Pancreas (tissue), 10 donors: ENCODE measurements at regions not wholly inside any gene's neighbourhood (a gene's known extent, or its start where the extent isn't known, plus 50 kb on each side); places are given as distances from the start of the nearest gene placed in this dataset.
"Not testable (repeated sequence)": the region's sequence is repeated elsewhere in the genome, so short reads cannot be mapped to it uniquely, and the experiment has no call there.

Experiments
- ATAC-seq, 4 donors: fragments of 200-7000 bp; cut with Tn5 transposase; one replicate each; pipeline versions ENCODE4 v1.8.0 to v1.9.1; 2020; ENCODE audit warnings: mild to moderate bottlenecking in 4 of 4, moderate library complexity in 4 of 4
- DNase-seq, 6 donors: peaks; one replicate each; pipeline ENCODE4 v3.0.0-alpha.2; 2020
- FAIRE-seq: peaks from 2 replicates; lab custom pipeline; 2012; peaks lifted over from hg19 to GRCh38; lab: Jason Lieb, UNC
- H3K27ac ChIP-seq, 4 donors: fragments of 200-600 bp; sonication (generic); 1 replicate in 3 of 4; 2 replicates in 1 of 4; pipeline versions ENCODE4 v1.5.0 to v1.8.0; 2020
- H3K27me3 ChIP-seq, 4 donors: fragments of 200-600 bp; one replicate each; pipeline ENCODE4 v1.8.0; 2021
- H3K36me3 ChIP-seq, 3 donors: fragments of 200-600 bp; sonication (generic) in 1 of 3; one replicate each; pipeline versions ENCODE4 v1.5.0 to v1.8.0; 2020 to 2021
- H3K4me1 ChIP-seq, 3 donors: fragments of 200-600 bp; one replicate each; pipeline ENCODE4 v1.8.0; 2021
- H3K4me3 ChIP-seq, 4 donors: fragments of 200-600 bp; sonication (generic) in 2 of 4; one replicate each; pipeline versions ENCODE4 v1.5.0 to v1.8.0; 2020 to 2021
- H3K9me3 ChIP-seq, 4 donors: fragments of 200-600 bp; one replicate each; pipeline ENCODE4 v1.8.0; 2021
- WGBS, 2 donors: extraction: QIAGEN DNeasy Blood & Tissue Kit; methylation state at CpG; one replicate each; pipeline ENCODE4 v1.1.7; 2013; 5-methylcytosine and 5-hydroxymethylcytosine counted together
- intact Hi-C, 3 donors: fragments of 100-400 bp; cut with DNase I; formaldehyde crosslinking; loops; one replicate each; pipeline versions ENCODE4 v1.11.1 to v1.14.2; 2022
- TF ChIP-seq, protein P1 (sequence below), 4 donors: fragments of 200-600 bp; sonication (generic) in 3 of 4; IDR thresholded peaks; one replicate each; pipeline versions ENCODE4 v1.5.0 to v1.8.0; 2021; ENCODE audit warnings: antibody characterized with exemption in 4 of 4
- donor health status: healthy with polysubstance abuse.
- donor health status: DM: no; HTN: no; CAD: no; lungs with moderate emphysema.
- donor health status: DM: no; HTN: no; CAD: no.
- donor health status: control.
- donor health status: control.
- donor health status: Bipolar disorder and iron deficiency.
- donor health status: DM: yes; HTN: yes; CAD: no.
- donor health status: DM: no; HTN: no; CAD: no.
- donor health status: DM: no; HTN: no; CAD: no.
- donor health status: DM: yes; HTN: yes; CAD: no.

DNA sequence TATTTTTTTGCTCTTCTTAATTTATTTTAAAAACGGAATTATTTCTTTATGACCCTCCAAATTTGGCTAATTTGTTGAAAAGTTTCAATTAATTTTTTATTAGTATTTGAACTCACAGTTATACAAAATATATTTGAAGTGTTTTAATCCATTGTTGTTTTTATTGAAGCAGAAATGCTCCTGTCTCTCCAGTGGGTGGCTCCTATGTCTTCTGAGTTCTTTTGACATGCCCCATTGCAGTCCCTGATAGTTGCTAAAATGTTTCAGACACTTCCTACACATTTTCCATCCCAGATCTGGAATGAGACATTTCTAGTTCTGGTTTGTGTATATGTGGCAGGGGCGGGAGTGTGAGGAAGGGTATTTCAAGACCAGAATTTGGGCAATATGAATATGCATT lies 579.4 kb upstream of the PRR20A start:
- no peak for DNase-seq
- WGBS, 2 donors = 42 to 63% methylated on average over 2 of the region's 2 CpGs
- no peak for ATAC-seq
- intact Hi-C loops = no loop called here
- Histone ChIP-seq H3K27ac (no peak overlapping the region), H3K9me3 (no peaks in the 10 kb centered on the region), H3K4me1 (no peaks in the 10 kb centered on the region), H3K27me3 (no peaks in the 10 kb centered on the region), H3K4me3 (no peak overlapping the region), H3K36me3 (no peaks in the 10 kb centered on the region)
- TF ChIP-seq, protein P1, sequence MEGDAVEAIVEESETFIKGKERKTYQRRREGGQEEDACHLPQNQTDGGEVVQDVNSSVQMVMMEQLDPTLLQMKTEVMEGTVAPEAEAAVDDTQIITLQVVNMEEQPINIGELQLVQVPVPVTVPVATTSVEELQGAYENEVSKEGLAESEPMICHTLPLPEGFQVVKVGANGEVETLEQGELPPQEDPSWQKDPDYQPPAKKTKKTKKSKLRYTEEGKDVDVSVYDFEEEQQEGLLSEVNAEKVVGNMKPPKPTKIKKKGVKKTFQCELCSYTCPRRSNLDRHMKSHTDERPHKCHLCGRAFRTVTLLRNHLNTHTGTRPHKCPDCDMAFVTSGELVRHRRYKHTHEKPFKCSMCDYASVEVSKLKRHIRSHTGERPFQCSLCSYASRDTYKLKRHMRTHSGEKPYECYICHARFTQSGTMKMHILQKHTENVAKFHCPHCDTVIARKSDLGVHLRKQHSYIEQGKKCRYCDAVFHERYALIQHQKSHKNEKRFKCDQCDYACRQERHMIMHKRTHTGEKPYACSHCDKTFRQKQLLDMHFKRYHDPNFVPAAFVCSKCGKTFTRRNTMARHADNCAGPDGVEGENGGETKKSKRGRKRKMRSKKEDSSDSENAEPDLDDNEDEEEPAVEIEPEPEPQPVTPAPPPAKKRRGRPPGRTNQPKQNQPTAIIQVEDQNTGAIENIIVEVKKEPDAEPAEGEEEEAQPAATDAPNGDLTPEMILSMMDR (IDR thresholded peaks at IDR 0.05) = no peak
- no peak for FAIRE-seq

DNA sequence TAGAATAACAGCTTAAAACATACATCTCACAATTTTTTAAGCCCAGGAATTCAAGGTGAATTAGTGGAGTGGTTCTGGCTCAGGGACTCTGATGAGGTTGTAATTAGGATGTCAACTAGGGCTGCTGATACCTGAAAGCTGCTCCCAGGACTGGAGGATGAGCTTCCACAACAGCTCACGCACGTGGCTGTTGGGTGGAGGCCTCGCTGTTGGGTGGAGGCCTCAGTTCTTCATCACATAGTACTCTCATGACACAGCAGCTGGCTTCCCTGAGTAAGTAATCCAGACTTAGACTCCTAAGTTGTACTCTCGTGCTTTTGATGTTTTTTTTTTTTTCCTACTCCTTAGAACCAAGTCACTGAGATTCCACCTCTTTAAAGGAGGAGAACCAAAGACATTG lies 577.1 kb upstream of the PRR20A start:
- TF ChIP-seq, protein P1 (IDR thresholded peaks at IDR 0.05) = no peak
- WGBS, 2 donors = 48 to 67% methylated on average over 4 of the region's 4 CpGs
- ATAC-seq = no peak
- Histone ChIP-seq H3K4me3 (no peak overlapping the region), H3K9me3 (no peaks in the 10 kb centered on the region), H3K4me1 (no peaks in the 10 kb centered on the region), H3K27me3 (no peaks in the 10 kb centered on the region), H3K27ac (no peak overlapping the region), H3K36me3 (no peaks in the 10 kb centered on the region)
- DNase-seq = no peak
- FAIRE-seq = no peak
- intact Hi-C loops = no loop called here

DNA sequence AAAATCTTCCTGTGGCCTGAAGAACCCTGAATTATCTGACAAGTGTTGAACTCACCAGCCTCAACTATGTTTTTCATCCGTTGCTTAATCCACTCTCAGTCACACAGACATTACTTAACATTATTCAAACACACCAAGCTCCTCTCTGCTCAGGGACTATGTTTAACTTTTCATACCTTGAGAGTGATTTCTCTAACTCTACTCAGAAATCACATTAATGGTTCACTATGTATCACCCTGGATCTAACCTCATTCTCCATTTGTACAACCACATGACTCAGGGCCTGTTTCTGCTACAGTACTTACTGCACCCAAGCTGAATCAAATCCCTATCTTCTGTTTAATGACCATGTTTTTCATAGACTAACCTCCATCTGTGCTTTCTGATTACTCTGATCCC lies 553.7 kb upstream of the PRR20A start:
- Histone ChIP-seq H3K36me3 (no peaks in the 10 kb centered on the region), H3K27me3 (no peaks in the 10 kb centered on the region), H3K4me1 (no peaks in the 10 kb centered on the region), H3K9me3 (no peaks in the 10 kb centered on the region), H3K4me3 (peak overlapping the region in 1 of 4 donors; percentile 2), H3K27ac (no peak overlapping the region)
- TF ChIP-seq, protein P1 (IDR thresholded peaks at IDR 0.05) = no peak
- ATAC-seq = no peak
- intact Hi-C loops = no loop called here
- no peak for FAIRE-seq
- 36 to 39% methylated on average over 1 of the region's 1 CpG for WGBS, 2 donors
- no peak for DNase-seq

DNA sequence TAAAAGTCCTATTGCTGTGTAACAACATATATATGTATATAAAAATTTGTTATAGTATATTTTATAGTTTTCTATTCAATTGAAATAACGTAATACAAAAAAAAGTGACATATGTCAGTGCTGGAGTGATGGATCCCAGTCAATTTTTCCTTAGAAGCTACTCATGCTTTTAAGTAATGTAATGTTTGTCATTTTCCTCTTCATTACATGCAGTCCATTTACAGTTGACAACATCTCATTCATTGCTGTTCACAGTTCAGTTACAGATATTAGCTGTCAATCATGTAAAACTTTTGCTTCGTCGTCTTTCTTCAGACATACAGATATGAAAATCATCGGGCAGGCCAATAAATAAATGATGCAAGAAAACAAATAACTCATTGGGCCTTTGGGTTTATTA lies 525.1 kb upstream of the PRR20A start:
- FAIRE-seq (no peak), DNase-seq (no peak), ATAC-seq (no peak)
- TF ChIP-seq, protein P1 (IDR thresholded peaks at IDR 0.05) = no peak
- Histone ChIP-seq H3K4me3 (no peak overlapping the region), H3K36me3 (no peaks in the 10 kb centered on the region), H3K9me3 (no peaks in the 10 kb centered on the region), H3K27ac (no peak overlapping the region), H3K4me1 (no peaks in the 10 kb centered on the region), H3K27me3 (no peaks in the 10 kb centered on the region)
- WGBS, 2 donors = 65 to 80% methylated on average over 4 of the region's 4 CpGs
- intact Hi-C loops = no loop called here

DNA sequence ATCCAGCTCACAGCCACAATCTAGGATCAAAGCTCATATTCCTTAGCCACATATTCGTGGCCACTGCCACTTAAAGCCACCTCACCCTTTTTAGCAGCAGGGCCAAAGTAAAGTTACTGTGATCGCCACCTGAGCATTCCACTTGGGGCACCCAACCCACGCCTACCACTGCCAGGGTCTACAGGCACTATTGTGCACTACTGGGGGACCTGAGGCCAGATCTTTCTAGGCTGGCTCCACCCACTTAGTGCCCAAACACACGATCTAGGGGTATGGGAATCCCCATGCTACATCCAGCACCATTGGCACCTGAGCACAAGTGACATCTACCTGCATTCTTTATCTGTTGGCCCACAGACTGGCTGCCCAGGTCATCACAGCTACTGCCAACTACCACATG lies 517.9 kb upstream of the PRR20A start:
- Histone ChIP-seq H3K36me3 (no peaks in the 10 kb centered on the region), H3K9me3 (no peaks in the 10 kb centered on the region), H3K4me3 (no peak overlapping the region), H3K27ac (no peak overlapping the region), H3K4me1 (no peaks in the 10 kb centered on the region), H3K27me3 (no peaks in the 10 kb centered on the region)
- FAIRE-seq (no peak), DNase-seq (peak in 1 of 6 donors; percentile 12), ATAC-seq (no peak)
- intact Hi-C loops = no loop called here
- TF ChIP-seq, protein P1 (IDR thresholded peaks at IDR 0.05) = no peak
- 59 to 61% methylated on average over 4 of the region's 4 CpGs for WGBS, 2 donors

DNA sequence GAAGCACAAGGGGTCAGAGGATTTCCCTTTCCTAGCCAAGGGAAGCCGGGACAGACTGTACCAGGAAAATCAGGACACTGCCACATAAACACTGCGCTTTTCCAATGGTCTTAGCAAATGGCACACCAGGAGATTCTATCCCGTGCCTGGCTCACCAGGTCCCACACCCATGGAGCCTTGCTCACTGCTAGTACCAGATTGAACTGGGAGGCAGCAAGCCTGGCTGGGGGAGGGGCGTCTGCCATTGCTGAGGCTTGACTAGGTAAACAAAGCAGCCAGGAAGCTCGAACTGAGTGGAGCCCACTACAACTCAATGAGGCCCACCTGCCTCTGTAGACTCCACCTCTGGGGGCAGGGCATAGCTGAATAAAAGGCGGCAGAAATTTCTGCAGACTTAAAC lies 511.8 kb upstream of the PRR20A start:
- peak in 1 of 6 donors; percentile 22 for DNase-seq
- FAIRE-seq, ATAC-seq, H3K9me3 ChIP-seq, intact Hi-C loops, H3K4me1 ChIP-seq, H3K4me3 ChIP-seq, H3K27me3 ChIP-seq, H3K36me3 ChIP-seq, H3K27ac ChIP-seq: not testable (repeated sequence)
- WGBS, 2 donors = 60 to 61% methylated on average over 6 of the region's 6 CpGs

DNA sequence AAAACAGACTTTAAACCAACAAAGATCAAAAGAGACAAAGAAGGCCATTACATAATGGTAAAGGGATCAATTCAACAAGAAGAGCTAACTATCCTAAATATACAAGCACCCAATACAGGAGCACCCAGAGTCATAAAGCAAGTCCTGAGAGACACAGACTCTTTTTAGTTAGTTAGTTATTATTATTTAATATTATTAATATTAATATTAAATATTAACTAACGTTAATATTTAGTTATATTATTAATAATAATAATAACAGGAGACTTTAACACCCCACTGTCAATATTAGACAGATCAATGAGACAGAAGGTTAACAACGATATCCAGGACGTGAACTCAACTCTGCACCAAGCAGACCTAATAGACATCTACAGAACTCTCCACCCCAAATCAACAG lies 509.7 kb upstream of the PRR20A start:
- FAIRE-seq, H3K27ac ChIP-seq: not testable (repeated sequence)

More for the DNA sequence above, 509.7 kb upstream of the PRR20A start:
- H3K4me3 ChIP-seq, DNase-seq, ATAC-seq, H3K27me3 ChIP-seq, H3K4me1 ChIP-seq, intact Hi-C loops, H3K9me3 ChIP-seq, H3K36me3 ChIP-seq: not testable (repeated sequence)
- WGBS, 2 donors = 63 to 71% methylated on average over 3 of the region's 3 CpGs
